HG03378 (cell line): ENCODE measurements at regions not wholly inside any gene's neighbourhood (a gene's known extent, or its start where the extent isn't known, plus 50 kb on each side); places are given as distances from the start of the nearest gene placed in this dataset.

Experiments used
- ATAC-seq: cut with Tn5 transposase; IDR thresholded peaks from one replicate; pipeline ENCODE4 v1.9.1; 2021; ENCODE audit warnings: mild to moderate bottlenecking, moderate library complexity; ENCODE audit not compliant: unreplicated experiment

DNA sequence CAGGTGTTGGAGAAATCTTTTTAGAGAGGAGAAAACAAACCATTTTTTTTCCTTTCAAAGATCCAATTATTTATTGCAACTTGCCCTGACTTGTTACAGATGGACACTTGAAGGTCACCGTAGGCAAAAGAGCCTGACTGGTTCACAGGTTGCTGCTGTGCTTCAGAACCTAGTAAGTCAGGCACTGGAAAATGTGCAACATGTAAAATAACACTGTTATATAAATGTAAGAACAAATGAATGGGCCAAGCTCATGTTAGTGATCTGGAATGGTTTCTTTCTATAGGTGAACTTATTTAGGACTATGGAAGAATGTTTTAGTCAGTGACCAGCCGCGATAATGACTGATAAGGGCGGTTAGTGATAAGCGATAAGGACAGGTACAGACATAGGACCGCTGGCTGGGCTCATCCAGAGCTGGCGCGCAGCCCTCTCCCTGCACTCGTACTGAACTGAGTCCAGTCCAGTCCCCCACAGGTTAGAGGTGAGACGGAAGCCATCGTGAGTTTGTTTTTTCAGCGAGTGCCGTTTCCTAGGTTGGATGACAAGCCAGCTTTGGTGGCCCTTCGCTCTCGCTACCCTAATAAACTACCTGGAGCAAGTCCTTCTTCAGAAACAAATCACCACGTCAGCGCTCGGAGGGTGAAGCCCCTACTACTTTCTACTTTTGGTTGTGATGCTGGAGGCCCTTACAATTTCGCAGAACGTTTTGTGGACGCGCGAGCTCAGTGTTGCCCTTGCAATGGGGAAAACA lies 94.4 kb upstream of the PRDM1 start:
- peak; percentile 33 for ATAC-seq

DNA sequence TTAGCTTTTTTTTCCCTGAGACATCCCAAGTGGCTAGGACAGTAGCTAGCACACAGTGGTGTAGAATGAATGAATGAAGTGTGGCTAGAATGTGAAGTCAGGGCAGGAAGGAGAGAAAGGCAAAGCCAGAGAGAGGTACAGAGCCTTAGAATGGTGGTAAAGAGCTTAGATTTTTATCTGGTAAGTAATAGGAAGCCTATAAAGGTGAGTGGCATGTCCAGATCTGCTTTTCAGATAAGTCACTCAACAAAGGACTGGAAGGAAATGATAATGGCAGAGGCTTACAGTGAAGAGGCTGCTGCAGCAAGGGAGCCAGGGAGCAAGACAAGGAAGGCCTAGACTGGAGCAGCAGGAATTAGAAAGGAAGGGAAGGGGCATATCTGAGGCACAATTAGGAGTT lies 96.0 kb upstream of the PRDM1 start:
- ATAC-seq: no peak

DNA sequence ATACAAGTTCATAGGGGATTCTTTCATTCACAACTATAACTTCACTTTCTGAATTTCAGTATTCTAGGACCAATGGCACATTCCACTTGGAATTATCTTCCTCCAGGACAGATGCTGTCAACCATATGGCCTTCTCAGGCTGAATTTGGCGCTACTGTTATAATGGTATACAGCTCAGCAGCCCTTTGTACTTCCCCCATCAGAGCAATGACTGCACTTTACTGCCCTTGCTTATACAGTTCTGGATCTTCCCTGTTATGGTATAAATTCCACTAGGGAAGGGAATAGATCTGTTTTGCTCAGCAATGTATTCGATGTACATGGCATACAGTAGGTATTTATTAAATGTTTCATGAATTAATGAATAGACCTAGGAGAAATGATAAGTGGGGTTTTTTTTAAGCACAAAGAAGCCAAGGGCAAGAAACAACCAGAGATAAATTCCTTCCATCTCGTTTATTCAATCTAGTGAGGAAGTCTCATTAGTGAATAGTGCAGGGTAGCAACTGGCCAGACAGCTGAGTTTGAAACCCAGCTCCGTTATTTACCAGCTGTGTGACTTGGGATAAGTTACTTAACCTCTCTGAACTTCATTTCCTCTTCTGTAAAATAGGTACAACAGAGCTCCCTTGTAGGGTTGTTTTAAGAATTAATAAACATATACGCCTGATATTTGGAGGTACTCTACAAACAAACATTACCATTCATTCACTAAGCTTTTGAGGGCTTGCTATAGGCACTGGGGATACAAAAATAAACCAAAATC lies 97.1 kb upstream of the PRDM1 start:
- ATAC-seq: no peak

DNA sequence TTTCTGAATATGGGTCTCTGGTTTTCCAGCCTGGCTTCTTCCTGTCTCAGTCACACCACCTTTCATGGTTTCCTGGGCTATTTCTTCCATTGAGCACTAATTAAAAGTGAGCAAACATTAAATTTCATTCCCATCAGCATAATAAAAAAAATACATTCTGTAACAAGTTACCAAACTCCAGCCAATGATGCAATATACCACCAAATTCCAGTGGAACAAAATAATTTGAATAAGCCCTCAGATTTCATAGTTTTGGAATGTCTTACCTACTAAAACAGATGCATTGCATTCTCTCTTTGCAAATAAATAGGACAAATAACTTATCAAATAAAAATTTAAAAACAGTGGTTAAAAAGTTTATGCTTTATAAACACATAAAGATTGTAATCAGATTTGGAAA lies 97.8 kb upstream of the PRDM1 start:
- ATAC-seq: no peak

DNA sequence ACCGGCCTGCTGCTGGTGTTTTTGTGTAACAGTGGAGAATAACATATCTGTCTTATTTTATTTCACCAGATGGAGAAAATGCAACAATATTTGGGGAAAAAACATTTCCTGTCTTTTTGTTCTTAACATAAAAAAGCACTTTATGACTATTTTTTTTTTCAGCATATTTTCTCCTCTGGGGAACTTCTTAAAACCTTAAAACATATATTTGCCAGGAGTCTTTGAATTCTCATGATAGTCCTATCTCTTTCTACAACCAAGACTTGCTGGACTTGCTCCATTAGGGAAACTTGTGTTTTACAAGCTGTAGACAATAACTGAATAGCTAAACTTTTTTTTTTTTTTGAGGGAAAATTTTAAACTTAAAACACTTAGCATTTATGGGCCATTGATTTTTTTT lies 98.6 kb upstream of the PRDM1 start:
- no peak for ATAC-seq

DNA sequence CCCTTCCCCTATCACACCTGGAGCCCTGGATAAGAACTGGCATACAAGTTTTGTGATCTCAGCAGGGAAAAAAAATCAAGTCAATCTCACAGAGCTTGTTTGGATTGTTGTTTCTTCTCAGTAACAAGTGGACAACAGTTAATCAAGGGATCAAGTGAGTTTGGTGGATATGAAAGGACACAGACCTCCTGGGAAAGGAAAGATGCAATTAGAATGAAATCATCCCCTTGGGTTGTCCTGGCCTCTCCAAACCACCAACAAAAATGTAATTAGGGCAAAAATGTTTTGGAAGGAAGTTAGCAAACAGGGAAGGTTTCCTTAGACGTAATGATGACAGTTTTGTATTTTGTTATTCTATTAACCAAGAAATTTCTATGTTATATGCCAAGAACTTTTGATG lies 99.1 kb upstream of the PRDM1 start:
- ATAC-seq: no peak

DNA sequence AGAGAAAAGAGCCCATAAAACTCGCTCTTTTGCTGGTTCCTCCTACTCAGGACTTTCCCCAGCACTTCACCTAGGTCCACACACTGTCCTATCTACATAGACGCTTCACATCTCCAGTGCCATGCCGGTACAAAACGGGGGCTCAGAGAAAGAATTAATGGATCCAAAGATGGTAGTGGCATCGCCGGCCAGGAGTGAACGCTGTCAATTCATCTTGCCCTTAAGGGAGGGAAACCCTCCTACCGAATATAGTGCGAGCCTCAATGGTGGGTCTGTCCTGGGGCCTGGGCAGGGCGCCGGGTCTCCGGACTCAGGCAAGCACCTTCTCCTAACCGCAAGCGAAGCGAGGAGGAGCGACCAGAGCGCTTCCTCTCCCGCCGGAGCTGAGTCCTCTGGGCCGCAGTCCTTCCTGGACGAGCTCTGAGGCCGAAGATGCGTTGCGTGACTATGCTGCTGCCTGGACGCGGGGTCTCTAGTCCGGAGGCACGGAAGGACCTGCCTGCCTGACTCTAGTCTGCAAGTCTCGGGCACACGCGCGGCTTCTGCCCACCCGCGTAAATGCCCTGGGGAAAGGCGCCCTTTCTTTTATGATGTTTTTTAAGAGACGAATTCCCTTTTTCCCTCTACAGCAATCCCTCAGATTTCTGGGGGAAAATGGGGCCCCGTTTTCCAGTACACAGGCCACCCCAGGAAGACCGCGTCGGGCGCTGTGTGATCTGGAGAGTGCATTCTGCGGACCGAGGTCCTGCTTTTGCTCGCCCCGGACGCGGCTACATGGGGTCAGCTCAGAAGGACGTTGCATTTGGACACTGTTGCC lies 100.1 kb upstream of the PRDM1 start:
- ATAC-seq: no peak

DNA sequence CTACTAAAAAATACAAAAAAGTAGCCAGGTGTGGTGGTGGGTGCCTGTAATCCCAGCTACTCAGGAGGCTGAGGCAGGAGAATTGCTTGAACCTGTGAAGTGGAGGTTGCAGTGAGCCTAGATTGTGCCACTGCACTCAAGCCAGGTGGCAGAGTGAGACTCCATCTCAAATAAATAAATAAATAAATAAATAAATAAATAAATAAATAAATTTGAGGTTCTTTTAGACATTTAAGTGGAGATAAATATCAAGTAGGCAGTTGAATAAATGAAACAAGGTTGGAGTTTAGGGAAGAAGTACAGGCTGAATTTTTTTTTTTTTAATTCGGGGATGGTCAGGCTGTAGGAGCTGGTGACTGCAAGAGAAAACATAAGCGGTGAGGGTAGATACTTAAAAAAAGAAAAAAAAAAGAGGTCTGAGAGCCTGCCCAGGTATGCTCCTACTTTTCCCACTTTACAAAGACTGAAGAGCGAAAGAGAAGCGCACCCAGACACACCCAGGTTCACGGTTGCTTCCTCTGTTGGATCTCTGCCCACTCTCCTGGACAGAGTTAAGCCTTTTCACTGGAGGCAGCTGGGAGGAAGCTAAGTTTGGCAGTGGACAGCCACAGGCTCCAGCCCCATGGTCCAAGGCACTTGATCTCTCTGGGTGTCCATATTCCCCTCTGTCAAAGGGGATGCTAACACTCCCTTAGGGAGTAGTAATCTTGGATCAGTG lies 100.9 kb upstream of the PRDM1 start:
- ATAC-seq: no peak

DNA sequence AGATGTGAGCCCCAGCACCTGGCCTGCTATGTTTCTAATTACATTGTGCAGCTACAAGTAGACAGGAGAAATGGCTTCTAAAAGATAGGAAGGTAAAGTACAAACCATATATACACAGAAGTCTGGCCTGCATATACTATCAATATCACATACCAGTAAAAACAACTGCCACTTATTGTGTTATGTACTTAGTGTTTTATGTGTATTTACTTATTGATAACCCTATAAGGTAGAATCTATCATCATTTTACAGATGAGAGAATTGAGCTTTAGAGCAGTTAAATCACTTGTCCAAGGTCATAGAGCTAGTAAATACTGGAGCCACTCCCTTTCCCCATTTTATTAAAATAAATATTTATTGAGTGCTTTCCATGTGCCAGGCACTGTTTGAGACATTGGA lies 102.4 kb upstream of the PRDM1 start:
- ATAC-seq: no peak

DNA sequence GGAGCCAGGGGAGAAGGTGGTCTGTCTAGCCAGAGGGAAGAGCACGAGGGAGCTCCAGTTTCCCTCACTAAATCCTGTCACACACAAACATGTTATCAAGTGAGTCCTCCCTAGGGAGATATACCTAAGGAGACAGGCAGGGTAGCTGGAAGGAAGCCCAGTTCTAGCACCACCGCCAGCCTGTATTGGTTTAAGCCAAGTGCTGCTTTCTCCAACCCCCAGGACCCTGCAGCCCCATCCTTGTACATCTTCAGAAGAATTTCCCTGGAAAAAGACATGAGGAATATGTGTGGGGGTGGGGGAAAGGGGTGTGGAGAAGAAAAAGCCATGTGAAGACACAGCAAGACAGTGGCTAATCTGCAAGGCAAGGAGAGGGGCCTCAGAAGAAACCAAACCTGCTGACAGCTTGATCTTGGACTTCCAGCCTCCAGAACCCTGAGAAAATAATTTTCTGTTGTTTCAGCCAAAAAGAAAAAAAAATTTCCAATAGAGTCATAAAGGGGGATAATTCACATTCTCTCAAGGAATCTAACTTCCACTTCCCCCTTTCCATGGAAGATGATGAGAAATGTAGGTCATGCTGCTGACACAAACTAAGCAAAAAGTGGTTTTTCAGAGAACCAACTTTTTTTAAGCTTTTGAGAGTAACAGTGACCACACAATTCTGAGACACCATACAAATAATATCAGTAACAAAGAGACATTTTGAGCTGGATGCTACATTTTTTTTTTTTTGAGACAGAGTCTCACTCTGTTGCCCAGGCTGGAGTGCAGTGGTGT lies 103.2 kb upstream of the PRDM1 start:
- ATAC-seq: no peak

DNA sequence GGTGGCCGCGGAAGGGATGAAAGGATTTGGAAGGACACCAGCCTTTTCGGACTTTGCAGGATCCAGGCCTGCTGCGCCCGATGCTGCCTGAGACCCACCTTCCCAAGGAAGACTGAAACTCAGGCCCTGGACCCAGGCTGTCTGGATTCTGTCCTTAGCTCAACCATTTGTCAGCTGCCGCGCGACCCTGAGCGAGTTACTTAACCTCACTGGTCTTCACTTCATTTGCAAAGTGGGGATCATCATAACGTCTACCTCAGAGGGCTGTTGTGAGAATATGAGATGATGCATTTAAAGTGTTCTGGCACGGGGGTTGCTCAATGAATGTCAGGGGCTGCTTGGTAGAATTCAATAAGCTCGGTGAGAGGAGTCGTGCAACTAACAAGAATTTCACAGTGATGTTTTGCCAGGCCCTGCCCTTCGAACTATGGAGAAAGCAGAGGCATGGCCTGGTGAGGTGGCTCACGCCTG lies 104.2 kb upstream of the PRDM1 start:
- ATAC-seq: no peak

DNA sequence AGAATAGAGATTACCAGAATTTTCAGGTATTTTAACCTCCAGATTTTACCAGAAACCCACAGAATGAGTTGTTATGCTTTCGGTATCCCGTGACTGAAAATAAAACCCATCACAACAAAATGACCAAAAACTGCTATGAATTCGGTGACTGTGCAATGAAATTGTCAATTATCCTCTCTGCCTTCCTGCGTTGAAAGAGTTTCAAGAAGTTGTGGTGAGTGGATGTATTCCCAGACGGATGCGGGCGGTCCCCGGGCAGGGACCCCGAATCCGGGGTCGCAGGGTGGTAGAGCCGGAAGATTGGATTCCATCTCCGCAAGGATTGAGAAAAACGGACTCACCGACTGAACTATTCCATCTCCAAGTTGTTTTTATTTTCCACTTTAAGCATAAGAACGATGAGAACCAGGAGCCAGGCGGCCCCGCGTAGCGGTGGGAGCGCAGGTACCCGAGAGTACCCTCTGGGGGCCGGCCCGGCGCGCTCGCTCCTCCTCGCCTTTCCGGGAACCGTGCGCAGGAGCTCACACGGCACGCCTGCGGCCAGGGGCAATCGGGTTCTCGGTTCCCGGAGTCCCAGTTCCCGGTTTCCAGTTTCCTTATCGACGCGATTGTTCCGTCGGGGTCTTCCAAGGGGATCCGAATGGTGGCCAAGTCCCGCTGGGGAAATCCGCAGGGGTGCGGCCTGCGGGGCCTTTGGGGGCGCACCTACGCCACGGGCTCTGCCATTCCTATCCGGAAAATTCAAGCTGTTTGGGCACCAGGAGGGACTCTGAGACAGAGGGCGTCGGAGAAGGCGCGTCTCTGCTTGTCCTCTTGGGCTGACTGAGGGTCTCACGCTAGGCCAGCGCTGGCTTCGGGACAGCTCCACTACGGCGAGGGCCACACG lies 104.9 kb upstream of the PRDM1 start:
- ATAC-seq: no peak

DNA sequence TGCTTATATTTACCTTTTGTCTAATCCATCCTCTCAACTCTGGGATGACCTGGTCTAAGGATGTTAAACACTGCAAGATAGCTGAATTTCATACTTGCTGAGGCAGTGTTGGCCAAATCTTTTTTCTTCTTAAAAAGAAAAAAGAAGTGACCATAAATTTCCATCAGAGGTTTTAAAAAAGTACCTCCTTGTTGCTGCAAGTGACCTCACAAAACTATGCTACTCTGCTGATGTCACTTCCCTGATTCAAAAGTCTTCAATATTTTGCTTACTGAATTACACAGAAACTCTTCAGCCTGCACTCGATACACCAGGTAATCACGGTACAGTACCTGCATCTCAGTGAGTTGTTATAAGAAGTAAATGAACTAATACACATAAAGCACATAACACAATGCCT lies 107.2 kb upstream of the PRDM1 start:
- ATAC-seq: no peak

DNA sequence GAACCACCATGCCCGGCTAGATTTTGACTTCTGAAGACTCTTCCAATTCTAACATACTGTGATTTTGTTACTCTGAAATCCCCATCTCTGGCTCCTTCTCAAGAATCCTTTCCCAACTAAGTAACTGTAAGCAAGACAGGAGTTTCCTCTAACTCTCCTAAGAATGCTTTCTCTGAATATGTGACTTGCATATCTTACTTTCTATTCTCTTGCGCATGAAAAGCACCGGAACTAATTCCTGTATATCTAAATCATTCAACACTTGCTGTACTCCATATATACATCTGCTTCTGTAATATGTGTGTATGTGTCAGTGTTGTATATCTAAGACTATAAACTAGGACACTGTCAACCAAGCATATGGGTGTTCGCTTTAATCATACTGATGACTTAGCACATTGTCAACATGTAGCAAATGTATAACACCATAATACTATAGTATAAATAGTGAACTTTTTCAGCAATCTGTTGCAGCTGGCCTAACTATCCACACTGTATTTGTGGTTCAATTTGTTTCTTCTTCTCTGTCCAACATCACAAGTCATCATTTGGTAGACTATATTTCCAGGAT lies 108.1 kb upstream of the PRDM1 start:
- no peak for ATAC-seq

DNA sequence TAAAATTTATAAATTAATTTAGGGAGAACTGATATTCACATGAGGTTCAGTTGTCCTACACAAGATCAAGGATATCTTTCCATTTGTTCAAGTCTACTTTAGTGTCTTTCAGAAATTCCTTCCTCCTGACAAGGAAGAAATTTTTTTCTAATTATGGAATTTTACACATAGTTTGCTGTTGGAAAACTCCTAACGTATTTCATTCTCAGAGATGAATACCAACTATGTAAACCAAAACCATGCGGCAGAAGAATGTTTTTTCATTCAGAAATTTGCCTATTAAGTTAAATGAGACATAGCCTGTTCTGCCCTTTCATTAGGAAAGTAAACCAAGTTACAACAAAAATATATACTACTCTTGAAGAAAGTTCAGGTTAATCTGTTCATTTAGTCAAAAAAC lies 111.2 kb upstream of the PRDM1 start:
- ATAC-seq: no peak

DNA sequence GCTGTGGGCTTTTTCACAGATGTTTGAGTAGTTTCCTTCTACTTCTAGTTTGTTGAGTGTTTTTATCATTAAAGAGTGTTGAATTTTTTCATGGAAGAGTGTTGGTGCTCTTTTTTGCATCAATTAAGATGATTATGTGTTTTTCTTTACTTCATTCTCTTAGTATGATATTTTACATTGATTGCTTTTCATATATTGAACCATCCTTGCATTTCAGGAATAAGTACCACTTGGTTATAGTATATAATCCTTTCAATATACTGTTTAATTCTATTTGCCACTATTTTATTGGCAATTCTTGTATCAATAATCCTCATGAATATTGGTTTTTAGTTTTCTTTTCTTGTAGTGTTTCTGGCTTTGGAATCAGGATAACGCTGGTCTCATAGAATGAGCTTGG lies 113.7 kb upstream of the PRDM1 start:
- no peak for ATAC-seq

DNA sequence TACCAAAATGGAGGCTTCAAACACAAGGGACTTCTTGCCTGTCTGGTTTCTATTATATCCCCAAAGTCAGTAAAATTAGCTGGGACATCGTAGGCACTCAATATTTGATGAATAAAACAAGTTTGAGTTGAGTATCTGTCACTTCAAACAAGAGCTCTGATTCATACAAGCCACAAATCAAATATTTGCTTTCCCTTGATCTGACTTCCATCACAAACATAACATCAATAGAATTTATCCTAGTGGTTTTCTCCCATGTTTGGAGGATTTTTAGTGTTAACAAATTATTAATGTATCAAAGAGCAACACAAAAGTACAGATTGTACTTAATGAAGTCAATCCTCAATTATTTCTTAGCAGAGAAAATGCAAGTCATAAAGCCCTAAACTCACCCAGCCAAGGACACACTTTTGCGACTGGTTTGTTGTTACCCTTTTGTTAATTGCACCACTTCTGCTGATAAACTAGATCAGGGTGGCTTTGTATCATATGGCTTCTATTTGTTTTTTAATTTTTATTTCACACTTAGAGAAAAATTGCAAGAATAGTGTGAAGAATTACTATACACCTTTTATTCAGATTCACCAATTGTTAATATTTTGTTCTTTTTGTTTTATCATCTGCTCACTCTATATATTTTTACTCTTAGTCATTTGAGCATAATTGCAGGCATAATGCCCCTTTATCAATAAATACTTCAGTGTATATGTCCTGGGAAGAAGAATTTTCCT lies 117.4 kb upstream of the PRDM1 start:
- ATAC-seq: no peak

DNA sequence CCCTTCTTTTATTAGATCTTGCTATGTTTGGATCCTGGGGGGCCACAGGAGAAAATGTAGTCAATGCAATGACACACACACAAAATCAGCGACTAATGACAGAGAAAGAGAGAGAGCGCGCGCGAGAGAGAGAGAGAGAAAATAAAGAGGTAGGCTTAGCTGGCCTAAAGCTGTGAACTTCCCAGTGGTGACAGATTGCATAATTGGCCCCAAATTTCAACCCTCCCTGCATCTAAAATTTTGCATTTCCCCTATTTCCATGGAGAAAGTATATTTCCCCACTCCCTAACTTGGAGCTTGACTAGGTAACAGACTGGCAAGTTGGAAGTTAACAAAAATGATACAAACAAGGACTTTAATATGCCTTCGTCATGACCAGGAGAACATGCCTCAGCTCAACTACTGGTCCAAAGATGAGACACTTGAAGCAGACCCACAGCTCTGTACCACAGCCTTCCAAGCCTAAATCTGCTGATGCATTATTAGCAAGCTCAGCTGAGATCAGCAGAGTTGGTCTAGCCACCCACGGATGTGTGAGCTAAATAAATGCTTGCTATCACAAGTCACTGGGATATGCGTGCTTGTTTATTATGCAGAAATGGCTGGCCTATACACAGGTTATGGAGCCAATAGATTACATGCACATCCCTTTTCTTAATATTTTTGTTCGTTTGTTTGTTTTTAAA lies 118.1 kb upstream of the PRDM1 start:
- no peak for ATAC-seq
